ENCODE measurements at regions not wholly inside any gene's neighbourhood (a gene's known extent, or its start where the extent isn't known, plus 50 kb on each side); places are given as distances from the start of the nearest gene placed in this dataset.

DNA sequence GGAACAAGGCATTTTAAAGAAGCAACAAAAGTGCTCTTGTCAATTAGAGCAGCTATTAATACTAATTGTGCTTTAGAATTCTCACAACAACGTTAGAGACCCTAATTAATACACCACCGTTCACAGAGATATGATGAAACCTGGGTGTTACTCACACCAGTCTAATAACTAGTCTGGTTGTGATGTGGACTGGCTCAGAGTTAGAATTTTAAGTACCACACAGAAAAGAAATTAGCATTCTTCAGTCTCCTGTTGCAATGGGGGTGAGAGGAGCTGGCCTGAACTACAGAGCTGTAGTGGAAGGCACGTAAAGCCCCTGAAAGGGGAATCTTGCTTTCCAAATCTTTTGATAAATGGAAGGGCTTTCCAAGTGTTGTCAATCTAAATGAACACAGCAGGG, 240.8 kb upstream of the TOX3 start:
- TF ChIP-seq TARDBP (IDR thresholded peaks at IDR 0.05) (no peak), BHLHE40 (IDR thresholded peaks at IDR 0.05; ENCODE audit: borderline replicate concordance) (no peak), SUZ12 (IDR thresholded peaks at IDR 0.05) (no peak), LEF1 (IDR thresholded peaks at IDR 0.05; ENCODE audit: borderline replicate concordance) (no peak), ARNT (IDR thresholded peaks at IDR 0.05) (no peak), SP1 (IDR thresholded peaks at IDR 0.05) (no peak), ELF4 (IDR thresholded peaks at IDR 0.05) (no peak)

Measured in HEK293T (cell line).